ENCODE measurements at regions not wholly inside any gene's neighbourhood (a gene's known extent, or its start where the extent isn't known, plus 50 kb on each side); places are given as distances from the start of the nearest gene placed in this dataset.

DNA sequence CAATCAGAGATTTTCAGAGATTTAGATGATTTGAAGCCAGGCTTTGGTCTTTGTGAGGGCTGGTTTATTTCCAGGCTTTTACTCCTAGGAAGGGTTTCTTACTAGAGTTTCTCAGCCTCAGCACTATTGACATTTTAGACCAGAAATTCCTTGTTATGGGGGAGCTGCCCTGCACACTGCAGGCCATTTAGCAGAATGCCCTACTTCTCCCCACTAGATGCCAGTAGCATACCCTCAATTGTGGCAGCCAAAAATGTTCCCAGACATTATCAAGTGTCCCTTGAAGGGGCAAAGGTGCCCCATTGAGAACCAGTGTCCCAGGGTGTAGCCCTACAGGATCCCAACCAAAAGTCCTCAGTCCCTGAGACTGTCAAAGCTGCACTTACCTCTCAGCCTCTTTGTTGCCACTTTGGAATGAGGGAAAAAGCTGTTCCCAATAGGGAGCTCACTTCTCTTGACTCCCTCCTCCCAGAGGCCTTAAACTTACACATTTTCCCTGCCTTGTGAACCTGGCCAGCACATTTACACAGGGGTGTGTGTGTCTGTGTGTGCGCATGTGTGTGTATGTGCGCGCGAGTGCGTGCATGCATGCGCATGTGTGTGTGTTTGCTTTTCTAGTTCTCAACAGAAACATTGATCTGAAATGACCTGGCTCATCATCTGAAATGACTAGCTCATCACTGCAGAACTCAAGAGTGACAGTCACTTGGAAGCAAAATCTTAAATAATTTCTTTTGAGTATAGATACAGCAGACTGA is 231.4 kb downstream of the QDPR start:
- TF ChIP-seq, protein P1, sequence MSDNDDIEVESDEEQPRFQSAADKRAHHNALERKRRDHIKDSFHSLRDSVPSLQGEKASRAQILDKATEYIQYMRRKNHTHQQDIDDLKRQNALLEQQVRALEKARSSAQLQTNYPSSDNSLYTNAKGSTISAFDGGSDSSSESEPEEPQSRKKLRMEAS (IDR thresholded peaks at IDR 0.05; ENCODE audit: insufficient read depth, insufficient read length) = no peak
- TF ChIP-seq, protein P2, sequence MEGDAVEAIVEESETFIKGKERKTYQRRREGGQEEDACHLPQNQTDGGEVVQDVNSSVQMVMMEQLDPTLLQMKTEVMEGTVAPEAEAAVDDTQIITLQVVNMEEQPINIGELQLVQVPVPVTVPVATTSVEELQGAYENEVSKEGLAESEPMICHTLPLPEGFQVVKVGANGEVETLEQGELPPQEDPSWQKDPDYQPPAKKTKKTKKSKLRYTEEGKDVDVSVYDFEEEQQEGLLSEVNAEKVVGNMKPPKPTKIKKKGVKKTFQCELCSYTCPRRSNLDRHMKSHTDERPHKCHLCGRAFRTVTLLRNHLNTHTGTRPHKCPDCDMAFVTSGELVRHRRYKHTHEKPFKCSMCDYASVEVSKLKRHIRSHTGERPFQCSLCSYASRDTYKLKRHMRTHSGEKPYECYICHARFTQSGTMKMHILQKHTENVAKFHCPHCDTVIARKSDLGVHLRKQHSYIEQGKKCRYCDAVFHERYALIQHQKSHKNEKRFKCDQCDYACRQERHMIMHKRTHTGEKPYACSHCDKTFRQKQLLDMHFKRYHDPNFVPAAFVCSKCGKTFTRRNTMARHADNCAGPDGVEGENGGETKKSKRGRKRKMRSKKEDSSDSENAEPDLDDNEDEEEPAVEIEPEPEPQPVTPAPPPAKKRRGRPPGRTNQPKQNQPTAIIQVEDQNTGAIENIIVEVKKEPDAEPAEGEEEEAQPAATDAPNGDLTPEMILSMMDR (IDR thresholded peaks at IDR 0.05; ENCODE audit: extremely low read depth in 1 of 2, insufficient read depth in 1 of 2, low read depth in 1 of 2, low read length in 2 of 2) = no peak
- TF ChIP-seq GATA2 (IDR thresholded peaks at IDR 0.05; ENCODE audit: insufficient read depth, insufficient read length, low read depth, low read length) (no peak), EZH2 (IDR thresholded peaks at IDR 0.05; ENCODE audit: borderline replicate concordance, low read depth, low read length, severe bottlenecking) (no peak), POLR2A (IDR thresholded peaks at IDR 0.05; ENCODE audit: low read depth, low read length) (no peak), POLR2AphosphoS5 (IDR thresholded peaks at IDR 0.05; ENCODE audit: insufficient read depth, low read depth, low read length) (no peak)
